WI38 (cell line): ENCODE measurements at regions not wholly inside any gene's neighbourhood (a gene's known extent, or its start where the extent isn't known, plus 50 kb on each side); places are given as distances from the start of the nearest gene placed in this dataset.

ENCODE experiments used
- H3K4me3 ChIP-seq: 2 replicates; pipeline ENCODE4 v1.5.1; 2011; ENCODE audit warnings: low read depth, mild to moderate bottlenecking, control low read depth, low read length
- CTCF ChIP-seq: IDR thresholded peaks from 2 replicates; pipeline ENCODE4 v1.5.1; 2012; ENCODE audit warnings: low read depth, mild to moderate bottlenecking, control low read depth, low read length

GRCh38 chr13:32866921-32867320 is 149.3 kb upstream of the KL start:
- TF ChIP-seq CTCF = no peak
- no peak overlapping the region for H3K4me3 ChIP-seq

- no peak for TF ChIP-seq CTCF
Observed at GRCh38 chr13:32877491-32877890, 138.7 kb upstream of the KL start.

GRCh38 chr13:32878163-32878562 is 138.1 kb upstream of the KL start:
- no peak for TF ChIP-seq CTCF

More at GRCh38 chr13:32877491-32877890, 138.7 kb upstream of the KL start:
- H3K4me3 ChIP-seq = no peak overlapping the region

GRCh38 chr13:32880636-32881035 is 135.6 kb upstream of the KL start:
- no peak overlapping the region for H3K4me3 ChIP-seq
- TF ChIP-seq CTCF = no peak

More at GRCh38 chr13:32878163-32878562, 138.1 kb upstream of the KL start:
- H3K4me3 ChIP-seq = no peak overlapping the region

- H3K4me3 ChIP-seq = no peak overlapping the region
- TF ChIP-seq CTCF = no peak
Observed at GRCh38 chr13:32881074-32881776, 135.0 kb upstream of the KL start.

GRCh38 chr13:32881777-32882145 is 134.5 kb upstream of the KL start:
- no peak overlapping the region for H3K4me3 ChIP-seq
- no peak for TF ChIP-seq CTCF

GRCh38 chr13:32882691-32883090 is 133.5 kb upstream of the KL start:
- no peak overlapping the region for H3K4me3 ChIP-seq
- TF ChIP-seq CTCF = no peak
